CD4-positive, alpha-beta T cell treated with Interleukin-6 for 4 hours (primary cell): ENCODE measurements at regions not wholly inside any gene's neighbourhood (a gene's known extent, or its start where the extent isn't known, plus 50 kb on each side); places are given as distances from the start of the nearest gene placed in this dataset.
"Not testable (repeated sequence)": the region's sequence is repeated elsewhere in the genome, so short reads cannot be mapped to it uniquely, and the experiment has no call there.

Experiments
- DNase-seq: peaks from one replicate; pipeline ENCODE4 v3.0.0-alpha.2; 2020; ENCODE audit warnings: mixed read lengths

- DNase-seq: no peak
Measured at GRCh38 chr14:43671716-43672485, 835.2 kb downstream of the FSCB start.

GRCh38 chr14:43669355-43669754, 837.7 kb downstream of the FSCB start:
- no peak for DNase-seq

GRCh38 chr14:43665570-43666267, 841.4 kb downstream of the FSCB start:
- no peak for DNase-seq

- DNase-seq: not testable (repeated sequence)
Measured at GRCh38 chr14:43655194-43655593, 851.9 kb downstream of the FSCB start.

- no peak for DNase-seq
Measured at GRCh38 chr14:43651896-43652295, 855.2 kb downstream of the FSCB start.

- no peak for DNase-seq
Measured at GRCh38 chr14:43651185-43651787, 855.8 kb downstream of the FSCB start.

GRCh38 chr14:43649508-43649907, 857.6 kb downstream of the FSCB start:
- no peak for DNase-seq

- no peak for DNase-seq
Measured at GRCh38 chr14:43647302-43647701, 859.8 kb downstream of the FSCB start.

GRCh38 chr14:43640718-43641267, 866.3 kb downstream of the FSCB start:
- no peak for DNase-seq

- no peak for DNase-seq
Measured at GRCh38 chr14:43625294-43625693, 881.8 kb downstream of the FSCB start.

GRCh38 chr14:43621282-43621681, 885.8 kb downstream of the FSCB start:
- DNase-seq: no peak

- DNase-seq: no peak
Measured at GRCh38 chr14:43595096-43595772, 911.8 kb downstream of the FSCB start.

GRCh38 chr14:43591776-43592175, 915.3 kb downstream of the FSCB start:
- DNase-seq: no peak

GRCh38 chr14:43587183-43587582, 919.9 kb downstream of the FSCB start:
- no peak for DNase-seq

GRCh38 chr14:43579671-43580070, 927.4 kb downstream of the FSCB start:
- no peak for DNase-seq

GRCh38 chr14:43568022-43568421, 939.1 kb downstream of the FSCB start:
- DNase-seq: no peak

GRCh38 chr14:43548368-43548767, 958.7 kb downstream of the FSCB start:
- DNase-seq: no peak

- not testable (repeated sequence) for DNase-seq
Measured at GRCh38 chr14:43547596-43547995, 959.5 kb downstream of the FSCB start.

- DNase-seq: no peak
Measured at GRCh38 chr14:43541356-43541755, 965.7 kb downstream of the FSCB start.

GRCh38 chr14:43540948-43541347, 966.1 kb downstream of the FSCB start:
- no peak for DNase-seq

- no peak for DNase-seq
Measured at GRCh38 chr14:43539210-43539609, 967.9 kb downstream of the FSCB start.

- DNase-seq: no peak
Measured at GRCh38 chr14:43535231-43535838, 971.7 kb downstream of the FSCB start.
